Central memory CD8-positive, alpha-beta T cell (primary cell): ENCODE measurements at regions not wholly inside any gene's neighbourhood (a gene's known extent, or its start where the extent isn't known, plus 50 kb on each side); places are given as distances from the start of the nearest gene placed in this dataset.

Source experiments
- ATAC-seq: fragments of 150-1000 bp; cut with Tn5 transposase; replicated peaks from 2 replicates; pipeline ENCODE4 v1.10.0; 2022; ENCODE audit warnings: mild to moderate bottlenecking, moderate FRiP score, moderate number of reproducible peaks; ENCODE audit not compliant: poor library complexity, severe bottlenecking; ENCODE audit errors: extremely low read depth
- DNase-seq, 2 donors: peaks; one replicate each; pipeline ENCODE4 v3.0.0; 2021; ENCODE audit warnings: low spot score in 2 of 2
- H3K27ac Mint-ChIP-seq: one replicate; pipeline ENCODE4 v1.8.0; 2022; ENCODE audit warnings: low read depth, mild to moderate bottlenecking, moderate library complexity, mixed read lengths
- H3K27me3 Mint-ChIP-seq: one replicate; pipeline ENCODE4 v1.8.0; 2022; ENCODE audit warnings: mixed read lengths
- H3K36me3 Mint-ChIP-seq: one replicate; pipeline ENCODE4 v1.8.0; 2022; ENCODE audit warnings: mild to moderate bottlenecking, moderate library complexity, mixed read lengths; ENCODE audit not compliant: insufficient read depth
- H3K4me1 Mint-ChIP-seq: one replicate; pipeline ENCODE4 v1.8.0; 2022; ENCODE audit warnings: mixed read lengths
- H3K4me3 Mint-ChIP-seq: one replicate; pipeline ENCODE4 v1.8.0; 2022; ENCODE audit warnings: mild to moderate bottlenecking, moderate library complexity, mixed read lengths
- H3K9me3 Mint-ChIP-seq: one replicate; pipeline ENCODE4 v1.8.0; 2022; ENCODE audit warnings: mixed read lengths

- Mint-ChIP-seq H3K27me3 (no peaks in the 10 kb centered on the region), H3K27ac (no peak overlapping the region), H3K36me3 (no peaks in the 10 kb centered on the region), H3K9me3 (no peaks in the 10 kb centered on the region), H3K4me3 (no peak overlapping the region), H3K4me1 (no peaks in the 10 kb centered on the region)
- DNase-seq = no peak
- ATAC-seq = no peak
Measured at GRCh38 chr5:174987443-174988012, 263.1 kb downstream of the MSX2 start.

DNA sequence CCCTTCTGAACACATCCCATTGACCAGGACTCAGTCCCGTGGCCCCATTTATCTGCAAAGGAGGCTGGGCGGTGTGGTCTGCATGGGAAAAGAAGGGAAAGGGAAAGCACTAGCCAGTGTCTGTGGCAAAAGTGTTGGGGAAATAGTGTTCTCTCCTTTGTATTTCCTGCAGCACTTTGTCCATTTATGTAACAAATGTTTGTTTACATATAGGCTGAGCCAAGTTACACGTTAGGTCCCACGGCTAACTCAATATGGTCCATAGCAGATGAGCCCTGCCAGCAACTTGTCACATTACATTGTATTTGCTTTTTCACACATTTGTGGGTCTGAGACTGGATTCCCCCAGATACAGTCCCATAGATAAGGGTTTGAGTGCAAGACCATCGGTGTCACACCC is 260.5 kb downstream of the MSX2 start:
- Mint-ChIP-seq H3K9me3 (no peaks in the 10 kb centered on the region), H3K27me3 (peaks cover 10% of the 10 kb centered on the region), H3K4me3 (no peak overlapping the region), H3K4me1 (no peaks in the 10 kb centered on the region), H3K36me3 (no peaks in the 10 kb centered on the region), H3K27ac (no peak overlapping the region)
- DNase-seq (no peak), ATAC-seq (no peak)

DNA sequence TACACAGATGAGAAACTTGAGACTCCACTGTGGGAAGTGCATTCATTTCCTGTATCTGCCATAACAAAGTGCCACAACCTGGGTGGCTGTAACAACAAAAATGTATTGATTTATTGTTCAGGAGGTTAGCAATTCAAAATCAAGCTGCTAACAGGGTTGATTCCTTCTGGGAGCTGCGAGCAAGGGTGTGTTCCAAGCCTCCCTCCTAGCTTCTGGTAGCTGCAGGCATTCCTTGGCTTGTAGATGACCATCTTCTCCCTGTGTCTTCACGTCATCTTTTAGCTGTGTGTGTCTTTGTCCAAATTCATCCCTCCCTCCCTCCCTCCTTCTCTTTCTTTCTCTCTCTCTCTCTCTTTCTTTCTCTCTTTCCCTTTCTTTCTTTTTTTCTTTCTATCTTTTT is 258.1 kb downstream of the MSX2 start:
- H3K4me1 Mint-ChIP-seq = no peaks in the 10 kb centered on the region

GRCh38 chr5:174981416-174981815 is 257.0 kb downstream of the MSX2 start:
- Mint-ChIP-seq H3K27me3 (peaks cover 10% of the 10 kb centered on the region), H3K9me3 (no peaks in the 10 kb centered on the region), H3K4me1 (no peaks in the 10 kb centered on the region), H3K27ac (no peak overlapping the region), H3K36me3 (no peaks in the 10 kb centered on the region), H3K4me3 (no peak overlapping the region)
- DNase-seq = no peak
- ATAC-seq = no peak

More for the DNA sequence above, 258.1 kb downstream of the MSX2 start:
- H3K27me3 Mint-ChIP-seq = peaks cover 10% of the 10 kb centered on the region
- no peaks in the 10 kb centered on the region for H3K36me3 Mint-ChIP-seq
- DNase-seq (no peak), ATAC-seq (no peak)
- H3K4me3 Mint-ChIP-seq = no peak overlapping the region
- H3K9me3 Mint-ChIP-seq = no peaks in the 10 kb centered on the region
- no peak overlapping the region for H3K27ac Mint-ChIP-seq

- Mint-ChIP-seq H3K27me3 (peaks cover 10% of the 10 kb centered on the region), H3K36me3 (no peaks in the 10 kb centered on the region), H3K9me3 (no peaks in the 10 kb centered on the region), H3K4me3 (no peak overlapping the region), H3K4me1 (no peaks in the 10 kb centered on the region), H3K27ac (no peak overlapping the region)
- ATAC-seq = no peak
- DNase-seq = no peak
Measured at GRCh38 chr5:174980952-174981351, 256.6 kb downstream of the MSX2 start.

GRCh38 chr5:174972291-174972690 is 247.9 kb downstream of the MSX2 start:
- H3K27me3 Mint-ChIP-seq = peaks cover 58% of the 10 kb centered on the region
- ATAC-seq = no peak

GRCh38 chr5:174971210-174971609 is 246.8 kb downstream of the MSX2 start:
- Mint-ChIP-seq H3K4me1 (no peaks in the 10 kb centered on the region), H3K36me3 (no peaks in the 10 kb centered on the region), H3K9me3 (peaks cover 18% of the 10 kb centered on the region), H3K27me3 (peaks cover 58% of the 10 kb centered on the region), H3K27ac (no peak overlapping the region), H3K4me3 (no peak overlapping the region)
- no peak for DNase-seq
- no peak for ATAC-seq

More at GRCh38 chr5:174972291-174972690, 247.9 kb downstream of the MSX2 start:
- Mint-ChIP-seq H3K27ac (no peak overlapping the region), H3K9me3 (peaks cover 11% of the 10 kb centered on the region), H3K36me3 (no peaks in the 10 kb centered on the region), H3K4me3 (no peak overlapping the region), H3K4me1 (no peaks in the 10 kb centered on the region)
- no peak for DNase-seq

DNA sequence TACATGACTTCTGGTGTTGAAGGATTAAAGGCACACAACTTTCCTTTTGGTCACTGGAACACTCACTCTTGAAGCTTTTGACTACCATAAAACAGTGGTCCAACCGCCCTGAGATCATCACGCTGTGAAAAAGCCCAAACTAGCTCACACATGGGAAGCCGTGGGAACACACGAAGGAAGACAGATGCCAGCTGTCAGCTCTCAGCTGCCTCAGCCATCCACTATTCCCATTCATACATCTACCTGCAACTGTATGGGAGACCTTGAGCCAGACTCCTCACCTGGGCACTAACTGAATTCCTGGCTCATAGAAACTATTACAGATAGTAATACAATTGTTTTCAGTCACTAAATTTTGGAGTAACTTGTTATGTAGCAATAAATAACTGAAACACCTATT is 246.1 kb downstream of the MSX2 start:
- no peak overlapping the region for H3K27ac Mint-ChIP-seq
- no peak for DNase-seq
- H3K4me1 Mint-ChIP-seq = no peaks in the 10 kb centered on the region
- H3K4me3 Mint-ChIP-seq = no peak overlapping the region
- no peaks in the 10 kb centered on the region for H3K36me3 Mint-ChIP-seq
- peaks cover 58% of the 10 kb centered on the region for H3K27me3 Mint-ChIP-seq
- no peak for ATAC-seq
- peaks cover 23% of the 10 kb centered on the region for H3K9me3 Mint-ChIP-seq

- H3K36me3 Mint-ChIP-seq = no peaks in the 10 kb centered on the region
- no peak overlapping the region for H3K27ac Mint-ChIP-seq
- DNase-seq (no peak), ATAC-seq (no peak)
- no peaks in the 10 kb centered on the region for H3K9me3 Mint-ChIP-seq
- H3K4me3 Mint-ChIP-seq = no peak overlapping the region
- H3K27me3 Mint-ChIP-seq = no peaks in the 10 kb centered on the region
- no peaks in the 10 kb centered on the region for H3K4me1 Mint-ChIP-seq
Measured at GRCh38 chr5:174953871-174954270, 229.5 kb downstream of the MSX2 start.

DNA sequence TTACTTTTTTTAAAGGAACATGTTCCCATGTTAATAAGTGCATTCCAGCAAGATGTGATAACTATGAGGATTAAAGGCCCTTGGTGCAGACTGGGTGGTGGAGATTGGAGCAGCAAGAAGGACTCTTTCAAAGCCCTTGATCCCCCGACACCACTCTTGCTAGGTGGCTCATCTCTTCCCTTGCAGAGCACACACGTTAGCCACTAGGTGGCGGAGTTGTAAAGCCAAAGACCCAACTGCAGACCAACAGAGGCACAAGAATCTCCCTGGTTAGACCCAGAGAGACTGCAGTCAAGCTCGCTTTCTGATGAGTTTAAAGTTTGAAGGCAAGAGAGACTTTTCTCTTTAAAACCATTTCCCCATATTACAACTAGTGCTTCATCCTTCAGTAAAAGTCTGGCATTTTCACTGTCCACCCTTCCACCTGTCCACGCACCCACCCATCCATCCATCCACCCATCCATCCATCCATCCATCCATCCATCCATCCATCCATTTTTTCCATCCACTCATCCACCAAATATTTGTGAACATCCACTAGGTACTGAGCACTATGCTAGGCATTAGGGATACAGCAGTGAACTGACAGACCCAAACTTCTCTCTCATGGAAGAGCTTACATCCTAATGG is 226.9 kb downstream of the MSX2 start:
- no peaks in the 10 kb centered on the region for H3K36me3 Mint-ChIP-seq
- no peak overlapping the region for H3K4me3 Mint-ChIP-seq
- no peaks in the 10 kb centered on the region for H3K27me3 Mint-ChIP-seq
- H3K9me3 Mint-ChIP-seq = no peaks in the 10 kb centered on the region
- H3K4me1 Mint-ChIP-seq = no peaks in the 10 kb centered on the region
- no peak overlapping the region for H3K27ac Mint-ChIP-seq
- DNase-seq = no peak
- peak; percentile 36 for ATAC-seq

DNA sequence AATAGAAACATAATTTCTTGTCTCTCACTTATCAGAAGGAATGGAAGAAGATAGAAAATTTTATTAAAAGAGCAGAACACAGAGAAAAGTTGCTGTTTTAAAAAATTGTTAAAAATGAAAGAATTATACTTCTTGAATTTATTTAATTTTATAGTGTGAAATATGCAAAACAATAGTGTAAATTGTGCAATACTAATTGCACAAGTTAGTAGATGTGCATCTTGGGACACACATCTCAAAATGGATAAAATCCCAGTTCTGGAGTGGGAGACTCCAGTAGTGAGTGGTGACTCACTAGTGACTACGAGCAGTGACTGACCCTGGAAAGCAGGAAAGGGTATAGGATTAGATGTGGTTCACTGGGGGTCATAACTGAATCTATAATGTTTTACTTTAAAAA is 223.2 kb downstream of the MSX2 start:
- Mint-ChIP-seq H3K36me3 (no peaks in the 10 kb centered on the region), H3K27ac (no peak overlapping the region), H3K27me3 (peaks cover 17% of the 10 kb centered on the region)

DNA sequence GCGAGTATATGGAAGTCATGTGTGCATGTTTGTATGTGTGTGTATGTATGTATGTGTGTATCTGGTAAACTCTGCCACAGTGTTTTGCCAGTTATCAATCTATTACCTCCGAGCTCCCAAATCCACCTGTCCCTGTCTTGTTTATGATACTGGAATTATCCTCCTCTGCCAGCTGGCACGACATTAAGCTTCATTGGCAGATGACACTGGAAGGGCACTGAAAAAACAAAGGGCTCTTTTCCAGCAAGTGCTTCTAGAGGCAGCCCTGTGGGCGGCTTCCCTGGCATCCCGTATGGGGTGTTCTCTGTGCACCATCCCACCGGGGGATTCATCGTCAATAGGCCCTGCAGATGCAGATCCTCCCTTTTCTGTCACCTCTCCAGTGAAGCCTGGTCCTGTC is 221.5 kb downstream of the MSX2 start:
- ATAC-seq = no peak
- Mint-ChIP-seq H3K4me1 (no peaks in the 10 kb centered on the region), H3K27ac (no peak overlapping the region), H3K9me3 (no peaks in the 10 kb centered on the region), H3K4me3 (no peak overlapping the region), H3K36me3 (no peaks in the 10 kb centered on the region), H3K27me3 (peaks cover 32% of the 10 kb centered on the region)
- no peak for DNase-seq

More for the DNA sequence above, 223.2 kb downstream of the MSX2 start:
- H3K9me3 Mint-ChIP-seq = no peaks in the 10 kb centered on the region
- ATAC-seq (no peak), DNase-seq (no peak)
- no peaks in the 10 kb centered on the region for H3K4me1 Mint-ChIP-seq
- no peak overlapping the region for H3K4me3 Mint-ChIP-seq

DNA sequence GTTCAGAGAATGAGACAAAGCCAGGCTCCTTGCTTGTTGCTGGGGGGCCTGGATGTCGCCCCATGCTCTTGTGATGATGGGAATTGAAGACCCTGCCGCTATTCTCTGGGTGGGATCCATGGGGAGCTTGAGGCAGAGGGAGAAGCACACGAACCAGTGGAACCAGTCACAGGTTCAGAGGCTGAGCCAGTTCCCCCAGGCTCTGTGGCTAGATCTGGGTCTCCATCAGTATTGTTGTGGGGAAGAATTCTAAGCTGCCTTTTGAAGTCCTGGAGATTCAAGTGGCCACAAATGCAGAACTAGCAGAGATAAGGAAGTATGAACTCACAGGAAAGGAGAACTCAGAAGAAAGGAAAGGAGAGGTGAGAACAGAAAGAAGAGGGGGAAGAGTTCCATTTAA is 219.4 kb downstream of the MSX2 start:
- Mint-ChIP-seq H3K4me3 (no peak overlapping the region), H3K36me3 (no peaks in the 10 kb centered on the region), H3K27me3 (peaks cover 43% of the 10 kb centered on the region), H3K27ac (no peak overlapping the region), H3K4me1 (no peaks in the 10 kb centered on the region), H3K9me3 (no peaks in the 10 kb centered on the region)
- ATAC-seq (no peak), DNase-seq (no peak)
